Liver (tissue), 3 donors: ENCODE measurements at regions not wholly inside any gene's neighbourhood (a gene's known extent, or its start where the extent isn't known, plus 50 kb on each side); places are given as distances from the start of the nearest gene placed in this dataset.

Source experiments
- GABPA ChIP-seq, 2 donors: IDR thresholded peaks in 1 of 2; conservative IDR thresholded peaks in 1 of 2; 2 replicates each; pipeline ENCODE4 v1.6.1; 2016; ENCODE audit warnings: antibody characterized with exemption in 2 of 2, mild to moderate bottlenecking in 1 of 2, moderate library complexity in 1 of 2
- JUND ChIP-seq, 2 donors: IDR thresholded peaks; 2 replicates each; pipeline ENCODE4 v1.6.1; 2016; ENCODE audit warnings: antibody characterized with exemption in 2 of 2
- MAX ChIP-seq: IDR thresholded peaks from 2 replicates; pipeline ENCODE4 v1.6.1; 2016; ENCODE audit warnings: antibody characterized with exemption
- RAD21 ChIP-seq, 2 donors: IDR thresholded peaks; 2 replicates each; pipeline ENCODE4 v1.6.1; 2016; ENCODE audit warnings: antibody characterized with exemption in 2 of 2, mild to moderate bottlenecking in 2 of 2
- SP1 ChIP-seq: IDR thresholded peaks from 2 replicates; pipeline ENCODE4 v1.6.1; 2018; ENCODE audit warnings: antibody characterized with exemption, mild to moderate bottlenecking
- TAF1 ChIP-seq: conservative IDR thresholded peaks from 2 replicates; pipeline ENCODE4 v1.6.1; 2016; ENCODE audit warnings: antibody characterized with exemption, mild to moderate bottlenecking
- YY1 ChIP-seq: IDR thresholded peaks from 2 replicates; pipeline ENCODE4 v1.6.1; 2016; ENCODE audit warnings: antibody characterized with exemption, mild to moderate bottlenecking
- TF ChIP-seq, protein P1 (sequence below): fragments of 150-350 bp; IDR thresholded peaks from 2 replicates; pipeline ENCODE4 v1.5.1; 2017; ENCODE audit warnings: improper control_type of control experiment, low read depth, low read length; ENCODE audit not compliant: missing input control
- TF ChIP-seq, protein P2 (sequence below): IDR thresholded peaks from 2 replicates; pipeline ENCODE4 v1.6.1; 2016; ENCODE audit warnings: antibody characterized with exemption, mild to moderate bottlenecking
- donor health status: healthy.
- donor health status: healthy.

GRCh38 chr2:185208261-185208660 is 530.3 kb upstream of the FSIP2 start:
- no peak for TF ChIP-seq YY1
- TF ChIP-seq, protein P1, sequence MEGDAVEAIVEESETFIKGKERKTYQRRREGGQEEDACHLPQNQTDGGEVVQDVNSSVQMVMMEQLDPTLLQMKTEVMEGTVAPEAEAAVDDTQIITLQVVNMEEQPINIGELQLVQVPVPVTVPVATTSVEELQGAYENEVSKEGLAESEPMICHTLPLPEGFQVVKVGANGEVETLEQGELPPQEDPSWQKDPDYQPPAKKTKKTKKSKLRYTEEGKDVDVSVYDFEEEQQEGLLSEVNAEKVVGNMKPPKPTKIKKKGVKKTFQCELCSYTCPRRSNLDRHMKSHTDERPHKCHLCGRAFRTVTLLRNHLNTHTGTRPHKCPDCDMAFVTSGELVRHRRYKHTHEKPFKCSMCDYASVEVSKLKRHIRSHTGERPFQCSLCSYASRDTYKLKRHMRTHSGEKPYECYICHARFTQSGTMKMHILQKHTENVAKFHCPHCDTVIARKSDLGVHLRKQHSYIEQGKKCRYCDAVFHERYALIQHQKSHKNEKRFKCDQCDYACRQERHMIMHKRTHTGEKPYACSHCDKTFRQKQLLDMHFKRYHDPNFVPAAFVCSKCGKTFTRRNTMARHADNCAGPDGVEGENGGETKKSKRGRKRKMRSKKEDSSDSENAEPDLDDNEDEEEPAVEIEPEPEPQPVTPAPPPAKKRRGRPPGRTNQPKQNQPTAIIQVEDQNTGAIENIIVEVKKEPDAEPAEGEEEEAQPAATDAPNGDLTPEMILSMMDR = peak; percentile 13
- TF ChIP-seq TAF1 = no peak
- TF ChIP-seq, protein P2, sequence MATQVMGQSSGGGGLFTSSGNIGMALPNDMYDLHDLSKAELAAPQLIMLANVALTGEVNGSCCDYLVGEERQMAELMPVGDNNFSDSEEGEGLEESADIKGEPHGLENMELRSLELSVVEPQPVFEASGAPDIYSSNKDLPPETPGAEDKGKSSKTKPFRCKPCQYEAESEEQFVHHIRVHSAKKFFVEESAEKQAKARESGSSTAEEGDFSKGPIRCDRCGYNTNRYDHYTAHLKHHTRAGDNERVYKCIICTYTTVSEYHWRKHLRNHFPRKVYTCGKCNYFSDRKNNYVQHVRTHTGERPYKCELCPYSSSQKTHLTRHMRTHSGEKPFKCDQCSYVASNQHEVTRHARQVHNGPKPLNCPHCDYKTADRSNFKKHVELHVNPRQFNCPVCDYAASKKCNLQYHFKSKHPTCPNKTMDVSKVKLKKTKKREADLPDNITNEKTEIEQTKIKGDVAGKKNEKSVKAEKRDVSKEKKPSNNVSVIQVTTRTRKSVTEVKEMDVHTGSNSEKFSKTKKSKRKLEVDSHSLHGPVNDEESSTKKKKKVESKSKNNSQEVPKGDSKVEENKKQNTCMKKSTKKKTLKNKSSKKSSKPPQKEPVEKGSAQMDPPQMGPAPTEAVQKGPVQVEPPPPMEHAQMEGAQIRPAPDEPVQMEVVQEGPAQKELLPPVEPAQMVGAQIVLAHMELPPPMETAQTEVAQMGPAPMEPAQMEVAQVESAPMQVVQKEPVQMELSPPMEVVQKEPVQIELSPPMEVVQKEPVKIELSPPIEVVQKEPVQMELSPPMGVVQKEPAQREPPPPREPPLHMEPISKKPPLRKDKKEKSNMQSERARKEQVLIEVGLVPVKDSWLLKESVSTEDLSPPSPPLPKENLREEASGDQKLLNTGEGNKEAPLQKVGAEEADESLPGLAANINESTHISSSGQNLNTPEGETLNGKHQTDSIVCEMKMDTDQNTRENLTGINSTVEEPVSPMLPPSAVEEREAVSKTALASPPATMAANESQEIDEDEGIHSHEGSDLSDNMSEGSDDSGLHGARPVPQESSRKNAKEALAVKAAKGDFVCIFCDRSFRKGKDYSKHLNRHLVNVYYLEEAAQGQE = no peak
- no peak for TF ChIP-seq JUND (IDR thresholded peaks at IDR 0.05)
- peak; percentile 40 to 59 for TF ChIP-seq RAD21 (IDR thresholded peaks at IDR 0.05)
- TF ChIP-seq GABPA (IDR thresholded peaks at IDR 0.05 in 1 of 2, conservative IDR thresholded peaks at IDR 0.05 in 1 of 2) = no peak
- TF ChIP-seq SP1 = no peak
- no peak for TF ChIP-seq MAX
